NCI-H2081 (cell line): ENCODE measurements at regions not wholly inside any gene's neighbourhood (a gene's known extent, or its start where the extent isn't known, plus 50 kb on each side); places are given as distances from the start of the nearest gene placed in this dataset.
"Not testable (repeated sequence)": the region's sequence is repeated elsewhere in the genome, so short reads cannot be mapped to it uniquely, and the experiment has no call there.

Experiments used
- DNase-seq, 2 experiments: peaks; one replicate each; lab custom pipeline; 2025; lab: John Stamatoyannopoulos, UW

GRCh38 chr22:22372086-22372485 lies 127.5 kb downstream of the VPREB1 start:
- DNase-seq, result no peak

GRCh38 chr22:22374163-22374562 lies 129.6 kb downstream of the VPREB1 start:
- no peak for DNase-seq

- no peak for DNase-seq
Measured at GRCh38 chr22:22374579-22374978, 130.0 kb downstream of the VPREB1 start.

GRCh38 chr22:22375576-22376351 lies 131.2 kb downstream of the VPREB1 start:
- no peak for DNase-seq

GRCh38 chr22:22376352-22376706 lies 131.7 kb downstream of the VPREB1 start:
- no peak for DNase-seq

GRCh38 chr22:22376884-22377283 lies 131.7 kb downstream of the ZNF280B start:
- DNase-seq, result not testable (repeated sequence)

- no peak for DNase-seq
Measured at GRCh38 chr22:22377335-22377734, 131.2 kb downstream of the ZNF280B start.

- DNase-seq, result no peak
Measured at GRCh38 chr22:22378446-22379415, 129.8 kb downstream of the ZNF280B start.

GRCh38 chr22:22380098-22381030 lies 128.2 kb downstream of the ZNF280B start:
- peak in 1 of 2 experiments; percentile 23 for DNase-seq

GRCh38 chr22:22381292-22381691 lies 127.2 kb downstream of the ZNF280B start:
- not testable (repeated sequence) for DNase-seq

- DNase-seq, result no peak
Measured at GRCh38 chr22:22384267-22384666, 124.3 kb downstream of the ZNF280B start.

- no peak for DNase-seq
Measured at GRCh38 chr22:22384668-22385244, 123.8 kb downstream of the ZNF280B start.

GRCh38 chr22:22386602-22387385 lies 121.7 kb downstream of the ZNF280B start:
- peak; percentile 53 to 73 for DNase-seq

GRCh38 chr22:22387386-22387736 lies 121.2 kb downstream of the ZNF280B start:
- no peak for DNase-seq

- no peak for DNase-seq
Measured at GRCh38 chr22:22388090-22388489, 120.5 kb downstream of the ZNF280B start.

GRCh38 chr22:22388494-22388893 lies 120.0 kb downstream of the ZNF280B start:
- DNase-seq, result no peak

- no peak for DNase-seq
Measured at GRCh38 chr22:22389467-22389866, 119.1 kb downstream of the ZNF280B start.

GRCh38 chr22:22390989-22391388 lies 117.6 kb downstream of the ZNF280B start:
- no peak for DNase-seq

GRCh38 chr22:22391543-22391942 lies 117.0 kb downstream of the ZNF280B start:
- no peak for DNase-seq

GRCh38 chr22:22392131-22392530 lies 116.4 kb downstream of the ZNF280B start:
- no peak for DNase-seq

GRCh38 chr22:22394591-22394990 lies 114.0 kb downstream of the ZNF280B start:
- DNase-seq, result peak in 1 of 2 experiments; percentile 57
